ENCODE measurements at regions not wholly inside any gene's neighbourhood (a gene's known extent, or its start where the extent isn't known, plus 50 kb on each side); places are given as distances from the start of the nearest gene placed in this dataset.

DNA sequence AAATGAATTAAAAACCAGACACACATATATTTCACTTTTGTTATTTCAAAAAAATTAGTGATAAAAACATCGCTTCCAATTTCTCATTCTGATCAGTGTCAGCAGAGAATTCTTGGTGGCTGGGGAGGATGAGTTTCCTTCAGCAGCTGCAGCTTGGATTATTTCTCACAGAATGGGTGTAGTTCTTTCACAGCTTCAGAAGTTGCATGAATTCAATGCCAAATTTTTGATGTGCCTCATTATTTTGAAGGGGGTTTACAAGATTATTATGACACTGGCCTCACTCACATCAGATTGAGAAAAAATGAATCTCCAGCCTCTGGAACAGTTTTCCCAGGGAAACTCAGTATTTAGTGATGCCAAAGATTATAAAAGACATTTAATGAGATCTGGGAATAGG lies 184.9 kb upstream of the WDFY3 start:
- TF ChIP-seq EZH2 (IDR thresholded peaks at IDR 0.05; ENCODE audit: borderline replicate concordance, low read depth, low read length, poor library complexity, severe bottlenecking): no peak
- TF ChIP-seq, protein P1, sequence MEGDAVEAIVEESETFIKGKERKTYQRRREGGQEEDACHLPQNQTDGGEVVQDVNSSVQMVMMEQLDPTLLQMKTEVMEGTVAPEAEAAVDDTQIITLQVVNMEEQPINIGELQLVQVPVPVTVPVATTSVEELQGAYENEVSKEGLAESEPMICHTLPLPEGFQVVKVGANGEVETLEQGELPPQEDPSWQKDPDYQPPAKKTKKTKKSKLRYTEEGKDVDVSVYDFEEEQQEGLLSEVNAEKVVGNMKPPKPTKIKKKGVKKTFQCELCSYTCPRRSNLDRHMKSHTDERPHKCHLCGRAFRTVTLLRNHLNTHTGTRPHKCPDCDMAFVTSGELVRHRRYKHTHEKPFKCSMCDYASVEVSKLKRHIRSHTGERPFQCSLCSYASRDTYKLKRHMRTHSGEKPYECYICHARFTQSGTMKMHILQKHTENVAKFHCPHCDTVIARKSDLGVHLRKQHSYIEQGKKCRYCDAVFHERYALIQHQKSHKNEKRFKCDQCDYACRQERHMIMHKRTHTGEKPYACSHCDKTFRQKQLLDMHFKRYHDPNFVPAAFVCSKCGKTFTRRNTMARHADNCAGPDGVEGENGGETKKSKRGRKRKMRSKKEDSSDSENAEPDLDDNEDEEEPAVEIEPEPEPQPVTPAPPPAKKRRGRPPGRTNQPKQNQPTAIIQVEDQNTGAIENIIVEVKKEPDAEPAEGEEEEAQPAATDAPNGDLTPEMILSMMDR (conservative IDR thresholded peaks at IDR 0.05; ENCODE audit: low read depth, low read length): no peak
